T-helper 2 cell treated with Interferon-gamma antibody and Interleukin-4, amounts not matched to agents 5 μg/mL and 100 μg/mL, for 36 hours (primary cell): ENCODE measurements at regions not wholly inside any gene's neighbourhood (a gene's known extent, or its start where the extent isn't known, plus 50 kb on each side); places are given as distances from the start of the nearest gene placed in this dataset.

Source experiments
- DNase-seq: peaks from one replicate; pipeline ENCODE4 v3.0.0; 2021; ENCODE audit warnings: low spot score
- H3K27ac Mint-ChIP-seq: one replicate; pipeline ENCODE4 v1.8.0; 2021; ENCODE audit warnings: mild to moderate bottlenecking, mixed read lengths
- H3K27me3 Mint-ChIP-seq: one replicate; pipeline ENCODE4 v1.8.0; 2021; ENCODE audit warnings: low read depth, mixed read lengths
- H3K36me3 Mint-ChIP-seq: one replicate; pipeline ENCODE4 v1.8.0; 2021; ENCODE audit warnings: low read depth, mixed read lengths
- H3K4me1 Mint-ChIP-seq: one replicate; pipeline ENCODE4 v1.8.0; 2021; ENCODE audit warnings: low read depth, mixed read lengths
- H3K4me3 Mint-ChIP-seq: one replicate; pipeline ENCODE4 v1.8.0; 2022; ENCODE audit warnings: mild to moderate bottlenecking, moderate library complexity, mixed read lengths
- H3K9me3 Mint-ChIP-seq: one replicate; pipeline ENCODE4 v1.8.0; 2021; ENCODE audit warnings: mixed read lengths

- Mint-ChIP-seq H3K9me3 (peaks cover 5% of the 10 kb centered on the region), H3K27me3 (no peaks in the 10 kb centered on the region), H3K4me1 (no peaks in the 10 kb centered on the region), H3K36me3 (no peaks in the 10 kb centered on the region), H3K4me3 (no peak overlapping the region), H3K27ac (no peak overlapping the region)
- DNase-seq, result no peak
These were observed 242.9 kb downstream of the CSNK1G3 start for GRCh38 chr5:123754908-123755307.

- peaks cover 5% of the 10 kb centered on the region for H3K9me3 Mint-ChIP-seq
- no peaks in the 10 kb centered on the region for H3K36me3 Mint-ChIP-seq
- H3K4me1 Mint-ChIP-seq, result no peaks in the 10 kb centered on the region
- H3K27ac Mint-ChIP-seq, result no peak overlapping the region
- H3K4me3 Mint-ChIP-seq, result no peak overlapping the region
- DNase-seq, result no peak
- no peaks in the 10 kb centered on the region for H3K27me3 Mint-ChIP-seq
These were observed 242.2 kb downstream of the CSNK1G3 start for GRCh38 chr5:123753937-123754891.

GRCh38 chr5:123753180-123753936 is 241.4 kb downstream of the CSNK1G3 start:
- Mint-ChIP-seq H3K27me3 (no peaks in the 10 kb centered on the region), H3K36me3 (no peaks in the 10 kb centered on the region), H3K9me3 (no peaks in the 10 kb centered on the region), H3K27ac (no peak overlapping the region), H3K4me3 (no peak overlapping the region), H3K4me1 (no peaks in the 10 kb centered on the region)
- DNase-seq, result no peak

- no peaks in the 10 kb centered on the region for H3K36me3 Mint-ChIP-seq
- DNase-seq, result no peak
- H3K27ac Mint-ChIP-seq, result no peak overlapping the region
- no peaks in the 10 kb centered on the region for H3K9me3 Mint-ChIP-seq
- H3K27me3 Mint-ChIP-seq, result no peaks in the 10 kb centered on the region
- H3K4me3 Mint-ChIP-seq, result no peak overlapping the region
- no peaks in the 10 kb centered on the region for H3K4me1 Mint-ChIP-seq
These were observed 240.7 kb downstream of the CSNK1G3 start for GRCh38 chr5:123752552-123753179.

GRCh38 chr5:123751670-123752069 is 239.7 kb downstream of the CSNK1G3 start:
- Mint-ChIP-seq H3K27me3 (no peaks in the 10 kb centered on the region), H3K4me1 (no peaks in the 10 kb centered on the region), H3K27ac (no peak overlapping the region), H3K36me3 (no peaks in the 10 kb centered on the region), H3K9me3 (no peaks in the 10 kb centered on the region), H3K4me3 (no peak overlapping the region)
- no peak for DNase-seq

- no peak for DNase-seq
- H3K36me3 Mint-ChIP-seq, result no peaks in the 10 kb centered on the region
- H3K4me1 Mint-ChIP-seq, result no peaks in the 10 kb centered on the region
- H3K9me3 Mint-ChIP-seq, result no peaks in the 10 kb centered on the region
- no peak overlapping the region for H3K4me3 Mint-ChIP-seq
- no peaks in the 10 kb centered on the region for H3K27me3 Mint-ChIP-seq
- H3K27ac Mint-ChIP-seq, result no peak overlapping the region
These were observed 236.3 kb downstream of the CSNK1G3 start for GRCh38 chr5:123748239-123748638.

GRCh38 chr5:123746683-123747360 is 234.8 kb downstream of the CSNK1G3 start:
- H3K9me3 Mint-ChIP-seq, result no peaks in the 10 kb centered on the region
- H3K27me3 Mint-ChIP-seq, result no peaks in the 10 kb centered on the region
- no peak for DNase-seq
- no peaks in the 10 kb centered on the region for H3K36me3 Mint-ChIP-seq
- H3K27ac Mint-ChIP-seq, result no peak overlapping the region
- no peak overlapping the region for H3K4me3 Mint-ChIP-seq
- no peaks in the 10 kb centered on the region for H3K4me1 Mint-ChIP-seq

GRCh38 chr5:123743990-123744583 is 232.1 kb downstream of the CSNK1G3 start:
- H3K9me3 Mint-ChIP-seq, result no peaks in the 10 kb centered on the region
- no peaks in the 10 kb centered on the region for H3K4me1 Mint-ChIP-seq
- no peak overlapping the region for H3K27ac Mint-ChIP-seq
- no peaks in the 10 kb centered on the region for H3K36me3 Mint-ChIP-seq
- H3K27me3 Mint-ChIP-seq, result no peaks in the 10 kb centered on the region
- no peak for DNase-seq
- H3K4me3 Mint-ChIP-seq, result no peak overlapping the region

GRCh38 chr5:123735384-123735783 is 223.4 kb downstream of the CSNK1G3 start:
- H3K27ac Mint-ChIP-seq, result no peak overlapping the region
- H3K36me3 Mint-ChIP-seq, result no peaks in the 10 kb centered on the region
- H3K27me3 Mint-ChIP-seq, result no peaks in the 10 kb centered on the region
- H3K9me3 Mint-ChIP-seq, result peaks cover 23% of the 10 kb centered on the region
- H3K4me1 Mint-ChIP-seq, result no peaks in the 10 kb centered on the region
- DNase-seq, result no peak
- no peak overlapping the region for H3K4me3 Mint-ChIP-seq

- H3K27me3 Mint-ChIP-seq, result no peaks in the 10 kb centered on the region
- peaks cover 30% of the 10 kb centered on the region for H3K9me3 Mint-ChIP-seq
- H3K36me3 Mint-ChIP-seq, result no peaks in the 10 kb centered on the region
- H3K27ac Mint-ChIP-seq, result no peak overlapping the region
- no peak overlapping the region for H3K4me3 Mint-ChIP-seq
- no peak for DNase-seq
- H3K4me1 Mint-ChIP-seq, result no peaks in the 10 kb centered on the region
These were observed 220.3 kb downstream of the CSNK1G3 start for GRCh38 chr5:123732257-123732656.

- no peak overlapping the region for H3K27ac Mint-ChIP-seq
- H3K36me3 Mint-ChIP-seq, result no peaks in the 10 kb centered on the region
- H3K4me1 Mint-ChIP-seq, result no peaks in the 10 kb centered on the region
- no peak overlapping the region for H3K4me3 Mint-ChIP-seq
- no peak for DNase-seq
- H3K9me3 Mint-ChIP-seq, result no peaks in the 10 kb centered on the region
- H3K27me3 Mint-ChIP-seq, result no peaks in the 10 kb centered on the region
These were observed 210.5 kb downstream of the CSNK1G3 start for GRCh38 chr5:123722451-123722850.

- H3K36me3 Mint-ChIP-seq, result no peaks in the 10 kb centered on the region
These were observed 209.8 kb downstream of the CSNK1G3 start for GRCh38 chr5:123721675-123722276.

GRCh38 chr5:123720955-123721354 is 209.0 kb downstream of the CSNK1G3 start:
- Mint-ChIP-seq H3K36me3 (no peaks in the 10 kb centered on the region), H3K4me1 (no peaks in the 10 kb centered on the region), H3K27me3 (no peaks in the 10 kb centered on the region), H3K27ac (no peak overlapping the region), H3K9me3 (no peaks in the 10 kb centered on the region), H3K4me3 (no peak overlapping the region)
- DNase-seq, result no peak

More at GRCh38 chr5:123721675-123722276, 209.8 kb downstream of the CSNK1G3 start:
- no peak overlapping the region for H3K27ac Mint-ChIP-seq
- H3K9me3 Mint-ChIP-seq, result no peaks in the 10 kb centered on the region
- H3K4me1 Mint-ChIP-seq, result no peaks in the 10 kb centered on the region
- H3K4me3 Mint-ChIP-seq, result no peak overlapping the region
- H3K27me3 Mint-ChIP-seq, result no peaks in the 10 kb centered on the region
- no peak for DNase-seq
